Osteocyte (in vitro differentiated cells): ENCODE measurements at regions not wholly inside any gene's neighbourhood (a gene's known extent, or its start where the extent isn't known, plus 50 kb on each side); places are given as distances from the start of the nearest gene placed in this dataset.

Experiments used
- DNase-seq: peaks from one replicate; pipeline ENCODE4 v3.0.0; 2021; ENCODE audit warnings: mixed read lengths; ENCODE audit not compliant: unreplicated experiment; ENCODE audit errors: extremely low spot score
- H3K27ac Mint-ChIP-seq: one replicate; pipeline ENCODE4 v1.8.0; 2021; ENCODE audit warnings: mild to moderate bottlenecking, mixed read lengths; ENCODE audit not compliant: unreplicated experiment
- H3K27me3 Mint-ChIP-seq: one replicate; pipeline ENCODE4 v1.8.0; 2021; ENCODE audit warnings: mixed read lengths; ENCODE audit not compliant: unreplicated experiment
- H3K36me3 Mint-ChIP-seq: one replicate; pipeline ENCODE4 v1.8.0; 2021; ENCODE audit warnings: mixed read lengths; ENCODE audit not compliant: unreplicated experiment
- H3K4me1 Mint-ChIP-seq: one replicate; pipeline ENCODE4 v1.8.0; 2021; ENCODE audit warnings: mixed read lengths; ENCODE audit not compliant: unreplicated experiment
- H3K4me3 Mint-ChIP-seq: one replicate; pipeline ENCODE4 v1.8.0; 2021; ENCODE audit warnings: mild to moderate bottlenecking, moderate library complexity, mixed read lengths; ENCODE audit not compliant: unreplicated experiment
- H3K9me3 Mint-ChIP-seq: one replicate; pipeline ENCODE4 v1.8.0; 2021; ENCODE audit warnings: mixed read lengths; ENCODE audit not compliant: unreplicated experiment
- TF ChIP-seq, protein P1 (sequence below): fragments of 200-600 bp; sonication (generic); IDR thresholded peaks from 2 replicates; pipeline ENCODE4 v1.5.0; 2021; ENCODE audit warnings: antibody characterized with exemption, mild to moderate bottlenecking, moderate library complexity

DNA sequence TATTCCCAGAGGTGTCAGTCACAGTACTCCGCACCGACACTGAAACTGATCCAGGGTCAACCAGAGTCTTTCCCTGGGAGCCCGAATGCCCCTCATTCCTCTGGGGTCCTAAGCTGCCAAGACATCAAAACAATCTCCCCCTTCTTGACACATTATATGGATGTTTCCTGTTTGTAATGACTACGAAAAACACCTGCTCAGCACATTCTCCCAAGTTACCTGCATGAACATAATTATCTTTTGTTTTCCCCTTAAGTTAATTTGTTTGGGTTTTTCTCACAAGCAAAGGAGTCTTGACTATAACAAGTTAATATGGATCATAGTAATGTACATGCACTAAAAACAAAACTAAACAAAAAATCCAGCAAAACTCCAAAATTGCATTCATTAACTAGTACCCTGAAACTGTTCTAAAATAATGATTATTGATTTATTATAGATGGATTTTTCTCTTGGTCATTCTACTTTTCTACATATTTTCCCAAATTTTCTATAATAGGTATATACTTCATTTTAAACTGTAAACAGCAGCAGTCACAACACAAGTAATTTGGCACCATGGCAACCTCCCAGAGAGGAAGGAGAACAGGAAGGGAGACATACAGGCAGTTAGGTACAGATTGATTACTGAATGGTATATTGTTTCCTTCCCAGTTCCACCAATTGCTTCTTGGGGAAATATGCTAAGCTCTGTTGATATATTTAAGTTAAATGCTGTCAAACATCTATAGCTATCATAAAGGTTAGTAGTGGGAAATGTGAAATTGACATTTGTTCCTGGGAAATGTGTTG lies 631.5 kb downstream of the METTL15 start:
- H3K36me3 Mint-ChIP-seq, result no peaks in the 10 kb centered on the region
- no peak overlapping the region for H3K27ac Mint-ChIP-seq
- no peaks in the 10 kb centered on the region for H3K9me3 Mint-ChIP-seq
- TF ChIP-seq, protein P1, sequence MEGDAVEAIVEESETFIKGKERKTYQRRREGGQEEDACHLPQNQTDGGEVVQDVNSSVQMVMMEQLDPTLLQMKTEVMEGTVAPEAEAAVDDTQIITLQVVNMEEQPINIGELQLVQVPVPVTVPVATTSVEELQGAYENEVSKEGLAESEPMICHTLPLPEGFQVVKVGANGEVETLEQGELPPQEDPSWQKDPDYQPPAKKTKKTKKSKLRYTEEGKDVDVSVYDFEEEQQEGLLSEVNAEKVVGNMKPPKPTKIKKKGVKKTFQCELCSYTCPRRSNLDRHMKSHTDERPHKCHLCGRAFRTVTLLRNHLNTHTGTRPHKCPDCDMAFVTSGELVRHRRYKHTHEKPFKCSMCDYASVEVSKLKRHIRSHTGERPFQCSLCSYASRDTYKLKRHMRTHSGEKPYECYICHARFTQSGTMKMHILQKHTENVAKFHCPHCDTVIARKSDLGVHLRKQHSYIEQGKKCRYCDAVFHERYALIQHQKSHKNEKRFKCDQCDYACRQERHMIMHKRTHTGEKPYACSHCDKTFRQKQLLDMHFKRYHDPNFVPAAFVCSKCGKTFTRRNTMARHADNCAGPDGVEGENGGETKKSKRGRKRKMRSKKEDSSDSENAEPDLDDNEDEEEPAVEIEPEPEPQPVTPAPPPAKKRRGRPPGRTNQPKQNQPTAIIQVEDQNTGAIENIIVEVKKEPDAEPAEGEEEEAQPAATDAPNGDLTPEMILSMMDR, result no peak
- DNase-seq, result no peak
- no peaks in the 10 kb centered on the region for H3K27me3 Mint-ChIP-seq
- peaks cover 20% of the 10 kb centered on the region for H3K4me1 Mint-ChIP-seq
- no peak overlapping the region for H3K4me3 Mint-ChIP-seq

DNA sequence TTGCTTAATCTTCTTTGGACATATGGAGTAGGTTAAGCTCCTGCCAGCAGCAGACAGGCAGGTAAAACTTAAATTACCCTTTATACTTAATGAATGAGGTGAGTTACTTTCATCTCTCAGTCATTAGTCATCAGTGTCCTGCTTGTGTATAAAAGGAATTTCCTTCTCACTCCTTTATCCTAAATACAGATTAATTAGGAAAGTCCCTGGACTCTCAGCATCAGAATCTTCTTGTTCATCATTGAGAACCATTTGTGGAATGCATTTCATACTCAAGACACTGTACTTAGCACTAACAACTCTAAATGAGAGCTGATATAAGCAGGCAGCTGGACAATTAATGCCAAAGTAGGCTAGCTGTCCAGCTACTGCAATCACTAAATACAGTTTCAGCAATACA lies 630.4 kb downstream of the METTL15 start:
- no peaks in the 10 kb centered on the region for H3K9me3 Mint-ChIP-seq
- no peak overlapping the region for H3K4me3 Mint-ChIP-seq
- TF ChIP-seq, protein P1, result no peak
- H3K27ac Mint-ChIP-seq, result no peak overlapping the region
- H3K4me1 Mint-ChIP-seq, result peaks cover 16% of the 10 kb centered on the region
- no peaks in the 10 kb centered on the region for H3K27me3 Mint-ChIP-seq
- no peaks in the 10 kb centered on the region for H3K36me3 Mint-ChIP-seq
- DNase-seq, result no peak

DNA sequence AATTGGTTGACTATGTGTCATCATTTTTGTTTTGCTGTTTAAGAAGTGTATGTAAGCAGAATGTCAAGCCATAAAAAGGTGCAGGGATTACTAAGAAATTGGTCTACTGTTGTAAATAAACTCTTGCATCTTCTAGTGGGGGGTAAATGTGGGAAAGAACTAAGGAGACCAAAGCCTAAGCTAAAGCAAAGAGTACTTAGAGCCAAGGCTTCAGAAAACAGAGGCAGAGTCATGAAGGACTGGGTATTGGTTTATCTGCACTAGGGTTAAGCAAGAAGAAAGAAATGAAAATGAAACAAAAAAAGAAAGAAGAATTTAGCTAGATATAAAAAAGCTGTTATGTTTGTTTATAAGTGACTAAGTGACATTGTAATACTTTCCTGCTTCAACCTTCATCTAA lies 628.1 kb downstream of the METTL15 start:
- DNase-seq, result no peak
- Mint-ChIP-seq H3K36me3 (peaks cover 3% of the 10 kb centered on the region), H3K4me3 (no peak overlapping the region), H3K27ac (no peak overlapping the region), H3K27me3 (no peaks in the 10 kb centered on the region), H3K4me1 (no peaks in the 10 kb centered on the region), H3K9me3 (no peaks in the 10 kb centered on the region)
- TF ChIP-seq, protein P1, result no peak

DNA sequence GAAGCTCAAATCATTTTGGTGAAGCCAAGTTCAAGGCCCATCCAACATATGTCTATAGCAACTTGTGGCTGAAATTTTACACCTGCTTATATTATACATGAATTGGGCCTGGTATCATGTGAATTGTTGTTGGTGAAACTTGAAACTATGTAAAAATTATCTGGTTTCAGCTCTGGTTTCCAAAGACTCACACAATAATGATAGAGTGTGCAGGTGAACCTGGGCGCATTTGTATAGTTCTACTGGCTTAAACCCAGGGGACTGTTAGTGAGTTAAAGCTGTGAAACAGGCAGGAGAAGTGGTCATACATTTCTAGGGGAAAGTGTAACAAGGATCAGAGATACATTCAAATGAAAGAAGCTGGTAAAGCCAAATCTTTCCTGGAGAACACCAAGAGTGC lies 627.3 kb downstream of the METTL15 start:
- Mint-ChIP-seq H3K9me3 (no peaks in the 10 kb centered on the region), H3K36me3 (peaks cover 3% of the 10 kb centered on the region), H3K27ac (no peak overlapping the region), H3K27me3 (no peaks in the 10 kb centered on the region), H3K4me3 (no peak overlapping the region), H3K4me1 (no peaks in the 10 kb centered on the region)
- no peak for DNase-seq
- TF ChIP-seq, protein P1, result no peak

DNA sequence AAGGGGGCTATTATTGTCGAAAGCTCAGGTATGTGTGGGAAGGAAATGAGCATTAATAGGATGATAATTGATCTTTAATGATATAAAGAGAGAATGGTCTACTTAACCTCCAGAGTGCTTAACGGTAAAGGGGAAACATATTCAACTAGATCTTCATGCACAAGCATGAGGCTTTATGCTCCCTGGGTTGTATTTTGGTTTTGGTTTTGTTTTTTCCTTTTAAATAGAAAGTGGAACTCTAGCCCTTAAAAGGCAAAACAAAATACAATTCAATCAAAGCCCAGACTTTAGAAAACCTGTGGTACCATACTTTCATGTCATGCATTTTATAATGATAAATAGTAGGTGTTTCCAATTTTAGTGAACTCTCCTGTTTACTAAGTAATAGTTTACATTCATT lies 622.7 kb downstream of the METTL15 start:
- H3K4me3 Mint-ChIP-seq, result no peak overlapping the region
- H3K27me3 Mint-ChIP-seq, result no peaks in the 10 kb centered on the region
- no peak overlapping the region for H3K27ac Mint-ChIP-seq
- peaks cover 3% of the 10 kb centered on the region for H3K36me3 Mint-ChIP-seq
- H3K4me1 Mint-ChIP-seq, result no peaks in the 10 kb centered on the region
- DNase-seq, result no peak
- no peaks in the 10 kb centered on the region for H3K9me3 Mint-ChIP-seq
- TF ChIP-seq, protein P1, result no peak
